ENCODE measurements at regions not wholly inside any gene's neighbourhood (a gene's known extent, or its start where the extent isn't known, plus 50 kb on each side); places are given as distances from the start of the nearest gene placed in this dataset.

GRCh38 chr6:87935196-87935595 is 112.4 kb upstream of the SPACA1 start:
- DNase-seq = no peak

GRCh38 chr6:87932361-87932760 is 115.3 kb upstream of the SPACA1 start:
- no peak for DNase-seq

- DNase-seq = peak; percentile 25
Measured at GRCh38 chr6:87929843-87930288, 117.8 kb upstream of the SPACA1 start.

DNA sequence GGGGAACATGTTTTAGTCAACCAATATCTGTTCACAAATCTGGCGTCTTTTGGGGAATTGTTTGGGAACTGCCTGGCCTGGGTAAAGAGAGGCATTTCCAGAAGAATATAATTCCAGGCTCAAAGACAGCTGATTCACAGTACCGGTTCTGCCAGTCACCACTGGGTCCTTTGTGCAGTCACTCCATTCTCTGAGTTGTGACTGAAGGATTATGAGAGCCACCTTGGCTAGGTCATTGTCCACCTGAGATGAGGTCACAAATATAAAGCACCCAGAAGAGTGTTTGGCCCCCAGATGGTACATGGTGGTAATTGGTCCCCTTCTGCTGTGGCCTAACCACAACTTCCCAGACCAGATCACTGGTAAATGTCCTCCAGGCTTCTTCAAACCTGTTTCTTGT is 121.0 kb upstream of the SPACA1 start:
- no peak for DNase-seq

GRCh38 chr6:87926072-87926471 is 121.6 kb upstream of the SPACA1 start:
- no peak for DNase-seq

- DNase-seq = no peak
Measured at GRCh38 chr6:87925373-87926060, 122.1 kb upstream of the SPACA1 start.

DNA sequence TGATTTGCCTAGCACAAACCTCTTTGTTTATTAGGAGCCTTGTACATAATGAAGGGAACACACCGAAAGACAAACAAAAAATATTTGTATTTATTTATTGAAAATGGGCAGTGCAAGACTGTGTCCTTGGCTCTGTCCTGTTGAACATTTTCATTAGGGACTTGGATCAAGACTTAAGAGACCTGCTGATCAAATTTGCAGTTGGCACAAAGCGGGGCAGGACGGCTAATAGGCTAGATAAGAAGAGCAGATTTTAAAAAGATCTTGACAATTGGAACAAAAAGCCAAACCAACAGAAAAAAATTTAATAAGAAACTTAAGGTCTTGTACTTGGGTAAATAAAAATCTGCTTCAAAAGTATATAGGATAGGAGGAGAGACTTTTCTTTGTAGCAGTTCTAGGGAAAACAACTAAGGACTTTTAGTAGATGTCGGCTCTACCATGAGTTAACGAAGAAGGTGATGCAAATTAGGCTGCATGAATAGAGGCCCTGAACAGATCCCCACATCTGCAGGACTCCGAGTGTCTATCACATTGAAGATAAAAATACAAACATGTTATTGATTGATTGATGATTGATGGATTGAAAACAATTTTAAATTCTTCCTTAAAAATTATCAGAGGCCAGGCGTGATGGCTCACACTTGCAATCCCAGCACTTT is 124.1 kb upstream of the SPACA1 start:
- DNase-seq = no peak

- DNase-seq = no peak
Measured at GRCh38 chr6:87922947-87923330, 124.7 kb upstream of the SPACA1 start.

GRCh38 chr6:87922196-87922946 is 125.3 kb upstream of the SPACA1 start:
- no peak for DNase-seq

GRCh38 chr6:87921034-87921433 is 126.6 kb upstream of the SPACA1 start:
- DNase-seq = no peak

DNA sequence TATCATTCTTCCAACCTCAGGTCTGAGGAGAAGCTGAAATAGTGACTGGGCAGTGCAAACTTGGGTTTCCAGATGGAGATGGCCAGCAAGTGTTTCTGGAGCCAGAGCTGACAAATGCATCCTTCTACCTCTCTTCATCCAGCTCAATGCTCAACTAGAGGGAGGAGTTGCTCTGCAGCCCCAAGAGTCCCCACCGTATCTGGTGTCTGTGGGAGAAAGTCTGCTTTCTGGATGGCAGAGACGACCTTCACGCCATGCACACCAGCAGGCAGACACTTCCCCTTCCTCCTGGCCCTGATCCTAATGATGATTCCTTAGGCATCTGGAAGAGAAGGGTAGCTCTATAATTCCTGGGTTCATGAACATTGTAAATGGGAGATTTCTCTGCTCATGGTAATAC is 127.4 kb upstream of the SPACA1 start:
- DNase-seq = no peak

GRCh38 chr6:87919416-87919815 is 128.2 kb upstream of the SPACA1 start:
- DNase-seq = no peak

GRCh38 chr6:87919001-87919400 is 128.6 kb upstream of the SPACA1 start:
- no peak for DNase-seq

DNA sequence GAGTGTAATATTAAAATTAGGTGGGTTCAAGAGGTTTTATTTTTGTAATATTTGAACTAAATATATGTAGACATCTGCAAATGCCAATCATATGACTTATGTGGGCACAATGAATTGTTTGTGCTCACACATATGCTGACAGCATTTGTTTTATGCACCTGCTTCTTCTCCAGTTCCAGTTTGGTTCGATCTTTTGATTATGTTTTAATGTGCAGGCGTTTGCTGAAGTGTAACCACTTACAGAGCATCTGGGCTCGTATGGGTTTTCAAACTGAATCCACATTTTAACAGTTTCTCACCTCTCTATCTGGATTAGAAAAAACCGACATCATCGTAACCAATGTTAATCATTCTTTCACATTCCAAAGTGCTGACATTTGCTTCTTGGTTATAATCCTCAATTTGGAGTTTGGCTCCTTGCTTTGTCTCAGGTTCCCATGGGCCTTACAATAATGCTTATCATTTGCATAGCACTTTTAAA is 129.1 kb upstream of the SPACA1 start:
- DNase-seq = no peak

DNA sequence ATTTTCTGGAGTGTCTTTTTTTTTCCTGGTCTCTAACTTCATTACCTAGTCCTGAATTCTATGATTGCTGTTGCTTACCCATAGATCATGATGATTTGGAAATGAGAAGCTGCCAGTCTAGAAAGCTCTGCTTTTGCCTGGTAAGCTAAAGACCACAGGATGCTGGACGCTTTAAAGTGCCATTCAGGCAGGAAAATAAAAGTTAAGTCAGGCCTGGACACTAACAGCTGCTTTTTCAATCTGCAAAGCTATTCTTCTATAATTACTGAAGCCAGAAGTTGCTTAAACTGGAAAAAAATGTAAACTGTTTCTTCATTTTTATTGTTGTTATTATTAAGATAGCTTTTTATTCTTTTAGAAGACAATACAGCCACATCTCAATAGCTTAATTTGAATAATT is 129.8 kb upstream of the SPACA1 start:
- DNase-seq = no peak

DNA sequence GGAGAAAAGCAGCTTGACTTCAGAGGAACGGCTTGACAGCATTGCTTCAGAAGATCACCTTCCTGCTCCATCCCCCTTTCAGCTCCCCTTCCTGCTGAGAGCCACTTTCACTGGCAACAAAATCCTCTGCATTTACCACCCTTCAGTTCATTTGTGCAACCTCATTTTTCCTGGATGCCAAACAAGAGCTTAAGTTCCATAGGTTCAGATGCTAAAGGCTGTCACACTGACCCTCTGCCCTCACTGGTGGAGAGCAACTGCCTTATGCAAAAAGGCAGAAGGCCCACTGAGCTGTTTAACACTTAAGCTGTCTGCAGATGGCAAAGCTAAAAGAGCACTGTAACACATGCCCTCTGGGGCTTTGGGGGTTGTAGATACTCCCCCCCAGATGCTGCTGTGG is 131.2 kb upstream of the SPACA1 start:
- no peak for DNase-seq

- no peak for DNase-seq
Measured at GRCh38 chr6:87914637-87915395, 132.8 kb upstream of the SPACA1 start.

GRCh38 chr6:87913974-87914373 is 133.7 kb upstream of the SPACA1 start:
- DNase-seq = no peak

GRCh38 chr6:87912102-87912501 is 135.5 kb upstream of the SPACA1 start:
- DNase-seq = no peak

GRCh38 chr6:87909849-87910248 is 137.8 kb upstream of the SPACA1 start:
- DNase-seq = no peak

DNA sequence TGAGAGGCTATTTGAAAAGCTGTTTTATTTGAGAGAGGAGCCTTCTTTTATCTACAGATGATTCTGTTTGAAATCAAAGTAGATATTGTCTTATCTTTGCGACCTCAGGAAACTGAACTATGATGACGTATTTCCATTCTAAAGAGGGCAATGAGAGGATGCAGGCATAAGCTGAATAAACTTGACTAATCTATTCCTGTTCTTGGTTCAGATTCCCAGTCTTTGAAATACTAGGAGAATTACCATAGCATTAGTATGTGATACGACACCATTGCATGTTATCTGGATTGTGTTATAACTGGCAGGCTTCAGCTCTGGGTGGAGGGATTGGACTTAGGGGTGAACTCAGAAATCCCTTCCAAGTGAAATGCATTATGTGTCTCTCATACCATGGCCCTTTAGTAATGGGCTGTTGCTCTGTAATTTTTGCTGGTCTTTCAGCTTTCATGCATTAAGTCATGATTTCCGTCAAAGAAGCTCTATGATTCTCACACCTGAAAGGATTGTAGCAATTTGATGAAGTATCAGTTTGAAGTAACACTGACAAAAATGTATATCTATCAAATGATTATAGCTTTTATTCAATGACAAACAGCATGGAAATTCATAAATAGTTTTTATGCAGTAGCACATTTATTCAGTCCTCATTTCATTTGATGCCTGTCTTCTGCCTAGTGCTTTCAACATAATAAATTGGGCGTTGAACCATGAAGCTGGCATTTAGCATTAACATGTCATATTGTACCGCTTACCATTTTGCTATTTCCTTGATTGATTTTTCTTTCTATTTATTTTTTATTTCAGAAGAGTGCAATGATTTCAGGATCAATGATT is 138.4 kb upstream of the SPACA1 start:
- no peak for DNase-seq

GRCh38 chr6:87907521-87907920 is 140.1 kb upstream of the SPACA1 start:
- DNase-seq = no peak

Measured in activated T-cell treated with anti-CD3 and anti-CD28 coated beads for 4 hours (primary cell).